GM21825 (cell line): ENCODE measurements at regions not wholly inside any gene's neighbourhood (a gene's known extent, or its start where the extent isn't known, plus 50 kb on each side); places are given as distances from the start of the nearest gene placed in this dataset.
"Not testable (repeated sequence)": the region's sequence is repeated elsewhere in the genome, so short reads cannot be mapped to it uniquely, and the experiment has no call there.

Experiments used
- ATAC-seq: cut with Tn5 transposase; IDR thresholded peaks from one replicate; pipeline ENCODE4 v1.9.1; 2021; ENCODE audit warnings: mild to moderate bottlenecking, moderate library complexity; ENCODE audit not compliant: unreplicated experiment

- no peak for ATAC-seq
Observed at GRCh38 chr5:87042554-87042953, 225.1 kb upstream of the RASA1 start.

- no peak for ATAC-seq
Observed at GRCh38 chr5:87048156-87048555, 219.5 kb upstream of the RASA1 start.

- ATAC-seq = not testable (repeated sequence)
Observed at GRCh38 chr5:87049012-87049411, 218.7 kb upstream of the RASA1 start.

GRCh38 chr5:87051502-87052113 lies 216.1 kb upstream of the RASA1 start:
- no peak for ATAC-seq

- no peak for ATAC-seq
Observed at GRCh38 chr5:87053146-87053545, 214.5 kb upstream of the RASA1 start.

- no peak for ATAC-seq
Observed at GRCh38 chr5:87054821-87055220, 212.9 kb upstream of the RASA1 start.

- ATAC-seq = no peak
Observed at GRCh38 chr5:87061046-87061445, 206.6 kb upstream of the RASA1 start.

- ATAC-seq = no peak
Observed at GRCh38 chr5:87069311-87069710, 198.4 kb upstream of the RASA1 start.

- peak; percentile 70 for ATAC-seq
Observed at GRCh38 chr5:87069974-87070608, 197.6 kb upstream of the RASA1 start.

GRCh38 chr5:87074072-87074471 lies 193.6 kb upstream of the RASA1 start:
- no peak for ATAC-seq

- ATAC-seq = peak; percentile 95
Observed at GRCh38 chr5:87074934-87075541, 192.6 kb upstream of the RASA1 start.

- ATAC-seq = no peak
Observed at GRCh38 chr5:87076411-87076810, 191.3 kb upstream of the RASA1 start.

- ATAC-seq = no peak
Observed at GRCh38 chr5:87076931-87077330, 190.8 kb upstream of the RASA1 start.

GRCh38 chr5:87079219-87079618 lies 188.5 kb upstream of the RASA1 start:
- no peak for ATAC-seq

- no peak for ATAC-seq
Observed at GRCh38 chr5:87081016-87081415, 186.7 kb upstream of the RASA1 start.

GRCh38 chr5:87081511-87082372 lies 185.9 kb upstream of the RASA1 start:
- ATAC-seq = peak; percentile 93

- ATAC-seq = no peak
Observed at GRCh38 chr5:87094347-87094746, 173.3 kb upstream of the RASA1 start.

- no peak for ATAC-seq
Observed at GRCh38 chr5:87094833-87095232, 172.8 kb upstream of the RASA1 start.

GRCh38 chr5:87095787-87096186 lies 171.9 kb upstream of the RASA1 start:
- no peak for ATAC-seq

GRCh38 chr5:87097664-87098063 lies 170.0 kb upstream of the RASA1 start:
- no peak for ATAC-seq

- no peak for ATAC-seq
Observed at GRCh38 chr5:87099291-87099839, 168.3 kb upstream of the RASA1 start.
